GM12878 (cell line): ENCODE measurements at regions not wholly inside any gene's neighbourhood (a gene's known extent, or its start where the extent isn't known, plus 50 kb on each side); places are given as distances from the start of the nearest gene placed in this dataset.

Experiments used
- JUND ChIP-seq: IDR thresholded peaks from 2 replicates; pipeline ENCODE4 v1.6.1; 2012; ENCODE audit warnings: low read depth, mild to moderate bottlenecking, low read length, improper control_type of control experiment, moderate library complexity
- MEF2A ChIP-seq: IDR thresholded peaks from 2 replicates; pipeline ENCODE4 v1.6.1; 2011; ENCODE audit warnings: low read depth, mild to moderate bottlenecking, low read length, moderate library complexity; ENCODE audit not compliant: insufficient read depth
- NR2F1 ChIP-seq: fragments of 450-650 bp; conservative IDR thresholded peaks from 2 replicates; pipeline ENCODE4 v1.6.1; 2017; ENCODE audit warnings: mild to moderate bottlenecking
- STAT1 ChIP-seq: fragments of 450-650 bp; conservative IDR thresholded peaks from 2 replicates; pipeline ENCODE4 v1.6.1; 2014; ENCODE audit warnings: antibody characterized with exemption, mild to moderate bottlenecking
- ZNF24 ChIP-seq: fragments of 450-650 bp; IDR thresholded peaks from 2 replicates; pipeline ENCODE4 v1.6.1; 2017; ENCODE audit warnings: antibody characterized with exemption, mild to moderate bottlenecking
- TF ChIP-seq, protein P1 (sequence below): IDR thresholded peaks from 2 replicates; pipeline ENCODE4 v1.6.1; 2012; ENCODE audit warnings: improper control_type of control experiment, low read depth, low read length; ENCODE audit not compliant: insufficient replicate concordance
- TF ChIP-seq, protein P2 (sequence below): fragments of 450-650 bp; IDR thresholded peaks from 2 replicates; pipeline ENCODE4 v1.6.1; 2016; ENCODE audit warnings: mild to moderate bottlenecking

DNA sequence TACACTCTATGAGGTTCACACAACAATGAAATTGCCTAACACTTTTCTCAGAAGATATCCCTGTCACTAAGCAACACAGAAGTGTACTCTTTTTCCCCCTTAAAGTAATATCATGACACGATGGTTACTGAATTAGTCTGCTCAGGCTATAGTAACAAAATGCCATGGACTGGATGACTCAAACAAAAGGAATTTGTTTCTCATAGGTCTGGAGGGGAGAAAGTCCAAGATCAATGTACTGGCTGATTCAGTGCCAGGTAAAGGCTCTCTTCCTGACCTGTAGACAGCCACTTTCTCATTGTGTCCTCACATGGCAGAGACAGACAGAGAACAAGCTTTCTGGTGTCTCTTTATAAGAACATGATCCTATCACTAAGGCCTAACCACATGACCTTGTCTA lies 211.9 kb downstream of the RBM43 start (continued):
- TF ChIP-seq NR2F1 (no peak), MEF2A (no peak), JUND (no peak), STAT1 (no peak), ZNF24 (no peak)
- TF ChIP-seq, protein P1, sequence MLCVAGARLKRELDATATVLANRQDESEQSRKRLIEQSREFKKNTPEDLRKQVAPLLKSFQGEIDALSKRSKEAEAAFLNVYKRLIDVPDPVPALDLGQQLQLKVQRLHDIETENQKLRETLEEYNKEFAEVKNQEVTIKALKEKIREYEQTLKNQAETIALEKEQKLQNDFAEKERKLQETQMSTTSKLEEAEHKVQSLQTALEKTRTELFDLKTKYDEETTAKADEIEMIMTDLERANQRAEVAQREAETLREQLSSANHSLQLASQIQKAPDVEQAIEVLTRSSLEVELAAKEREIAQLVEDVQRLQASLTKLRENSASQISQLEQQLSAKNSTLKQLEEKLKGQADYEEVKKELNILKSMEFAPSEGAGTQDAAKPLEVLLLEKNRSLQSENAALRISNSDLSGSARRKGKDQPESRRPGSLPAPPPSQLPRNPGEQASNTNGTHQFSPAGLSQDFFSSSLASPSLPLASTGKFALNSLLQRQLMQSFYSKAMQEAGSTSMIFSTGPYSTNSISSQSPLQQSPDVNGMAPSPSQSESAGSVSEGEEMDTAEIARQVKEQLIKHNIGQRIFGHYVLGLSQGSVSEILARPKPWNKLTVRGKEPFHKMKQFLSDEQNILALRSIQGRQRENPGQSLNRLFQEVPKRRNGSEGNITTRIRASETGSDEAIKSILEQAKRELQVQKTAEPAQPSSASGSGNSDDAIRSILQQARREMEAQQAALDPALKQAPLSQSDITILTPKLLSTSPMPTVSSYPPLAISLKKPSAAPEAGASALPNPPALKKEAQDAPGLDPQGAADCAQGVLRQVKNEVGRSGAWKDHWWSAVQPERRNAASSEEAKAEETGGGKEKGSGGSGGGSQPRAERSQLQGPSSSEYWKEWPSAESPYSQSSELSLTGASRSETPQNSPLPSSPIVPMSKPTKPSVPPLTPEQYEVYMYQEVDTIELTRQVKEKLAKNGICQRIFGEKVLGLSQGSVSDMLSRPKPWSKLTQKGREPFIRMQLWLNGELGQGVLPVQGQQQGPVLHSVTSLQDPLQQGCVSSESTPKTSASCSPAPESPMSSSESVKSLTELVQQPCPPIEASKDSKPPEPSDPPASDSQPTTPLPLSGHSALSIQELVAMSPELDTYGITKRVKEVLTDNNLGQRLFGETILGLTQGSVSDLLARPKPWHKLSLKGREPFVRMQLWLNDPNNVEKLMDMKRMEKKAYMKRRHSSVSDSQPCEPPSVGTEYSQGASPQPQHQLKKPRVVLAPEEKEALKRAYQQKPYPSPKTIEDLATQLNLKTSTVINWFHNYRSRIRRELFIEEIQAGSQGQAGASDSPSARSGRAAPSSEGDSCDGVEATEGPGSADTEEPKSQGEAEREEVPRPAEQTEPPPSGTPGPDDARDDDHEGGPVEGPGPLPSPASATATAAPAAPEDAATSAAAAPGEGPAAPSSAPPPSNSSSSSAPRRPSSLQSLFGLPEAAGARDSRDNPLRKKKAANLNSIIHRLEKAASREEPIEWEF = no peak
- TF ChIP-seq, protein P2, sequence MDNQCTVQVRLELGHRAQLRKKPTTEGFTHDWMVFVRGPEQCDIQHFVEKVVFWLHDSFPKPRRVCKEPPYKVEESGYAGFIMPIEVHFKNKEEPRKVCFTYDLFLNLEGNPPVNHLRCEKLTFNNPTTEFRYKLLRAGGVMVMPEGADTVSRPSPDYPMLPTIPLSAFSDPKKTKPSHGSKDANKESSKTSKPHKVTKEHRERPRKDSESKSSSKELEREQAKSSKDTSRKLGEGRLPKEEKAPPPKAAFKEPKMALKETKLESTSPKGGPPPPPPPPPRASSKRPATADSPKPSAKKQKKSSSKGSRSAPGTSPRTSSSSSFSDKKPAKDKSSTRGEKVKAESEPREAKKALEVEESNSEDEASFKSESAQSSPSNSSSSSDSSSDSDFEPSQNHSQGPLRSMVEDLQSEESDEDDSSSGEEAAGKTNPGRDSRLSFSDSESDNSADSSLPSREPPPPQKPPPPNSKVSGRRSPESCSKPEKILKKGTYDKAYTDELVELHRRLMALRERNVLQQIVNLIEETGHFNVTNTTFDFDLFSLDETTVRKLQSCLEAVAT = no peak
